GM23338 (cell line): ENCODE measurements at regions not wholly inside any gene's neighbourhood (a gene's known extent, or its start where the extent isn't known, plus 50 kb on each side); places are given as distances from the start of the nearest gene placed in this dataset.

Source experiments
- CREB1 ChIP-seq: fragments of 250-450 bp; sonication (Bioruptor Pico); IDR thresholded peaks from 2 replicates; pipeline ENCODE4 v1.5.0; 2020; ENCODE audit warnings: low read depth, mild to moderate bottlenecking, moderate library complexity
- EZH2 ChIP-seq: fragments of 200-600 bp; sonication (generic); IDR thresholded peaks from one replicate; pipeline ENCODE4 v1.8.0; 2017; ENCODE audit warnings: antibody characterized with exemption, mild to moderate bottlenecking, low read depth; ENCODE audit not compliant: unreplicated experiment
- EZH2phosphoT487 ChIP-seq: fragments of 200-600 bp; sonication (generic); IDR thresholded peaks from one replicate; pipeline ENCODE4 v1.8.1; 2018; ENCODE audit warnings: antibody characterized with exemption; ENCODE audit not compliant: unreplicated experiment
- JUNB ChIP-seq: IDR thresholded peaks from one replicate; pipeline ENCODE4 v1.6.1; 2016; ENCODE audit warnings: antibody characterized with exemption; ENCODE audit not compliant: unreplicated experiment
- NANOG ChIP-seq: IDR thresholded peaks from 2 replicates; pipeline ENCODE4 v1.6.1; 2016; ENCODE audit warnings: antibody characterized with exemption, borderline replicate concordance
- POLR2AphosphoS5 ChIP-seq: IDR thresholded peaks from 2 replicates; pipeline ENCODE4 v1.6.1; 2016; ENCODE audit warnings: antibody characterized with exemption, low read depth
- STAT1 ChIP-seq: IDR thresholded peaks from one replicate; pipeline ENCODE4 v1.6.1; 2016; ENCODE audit warnings: antibody characterized with exemption; ENCODE audit not compliant: unreplicated experiment
- ZNF114 ChIP-seq: fragments of 250-450 bp; sonication (Bioruptor Pico); IDR thresholded peaks from 2 replicates; pipeline ENCODE4 v1.5.0; 2020; ENCODE audit warnings: mild to moderate bottlenecking, moderate library complexity
- ZNF331 ChIP-seq: fragments of 250-450 bp; sonication (Bioruptor Pico); IDR thresholded peaks from 2 replicates; pipeline ENCODE4 v1.5.0; 2020; ENCODE audit warnings: low read depth, mild to moderate bottlenecking, moderate library complexity
- TF ChIP-seq, protein P1 (sequence below), 2 experiments: fragments of 200-600 bp in 1 of 2; sonication (generic) in 1 of 2; conservative IDR thresholded peaks; 2 replicates each; pipeline versions ENCODE4 v1.5.1 to v1.6.1; 2016 to 2017; ENCODE audit warnings: antibody characterized with exemption in 2 of 2, low read depth in 2 of 2, mild to moderate bottlenecking in 2 of 2, moderate library complexity in 1 of 2
- TF ChIP-seq, protein P2 (sequence below): IDR thresholded peaks from 2 replicates; pipeline ENCODE4 v1.6.1; 2016; ENCODE audit warnings: antibody characterized with exemption
- TF ChIP-seq, protein P3 (sequence below): IDR thresholded peaks from one replicate; pipeline ENCODE4 v1.6.1; 2018; ENCODE audit warnings: antibody characterized with exemption; ENCODE audit not compliant: unreplicated experiment
- TF ChIP-seq, protein P4 (sequence below): fragments of 250-450 bp; sonication (Bioruptor Pico); IDR thresholded peaks from 2 replicates; pipeline ENCODE4 v1.5.0; 2020; ENCODE audit warnings: mild to moderate bottlenecking, moderate library complexity

DNA sequence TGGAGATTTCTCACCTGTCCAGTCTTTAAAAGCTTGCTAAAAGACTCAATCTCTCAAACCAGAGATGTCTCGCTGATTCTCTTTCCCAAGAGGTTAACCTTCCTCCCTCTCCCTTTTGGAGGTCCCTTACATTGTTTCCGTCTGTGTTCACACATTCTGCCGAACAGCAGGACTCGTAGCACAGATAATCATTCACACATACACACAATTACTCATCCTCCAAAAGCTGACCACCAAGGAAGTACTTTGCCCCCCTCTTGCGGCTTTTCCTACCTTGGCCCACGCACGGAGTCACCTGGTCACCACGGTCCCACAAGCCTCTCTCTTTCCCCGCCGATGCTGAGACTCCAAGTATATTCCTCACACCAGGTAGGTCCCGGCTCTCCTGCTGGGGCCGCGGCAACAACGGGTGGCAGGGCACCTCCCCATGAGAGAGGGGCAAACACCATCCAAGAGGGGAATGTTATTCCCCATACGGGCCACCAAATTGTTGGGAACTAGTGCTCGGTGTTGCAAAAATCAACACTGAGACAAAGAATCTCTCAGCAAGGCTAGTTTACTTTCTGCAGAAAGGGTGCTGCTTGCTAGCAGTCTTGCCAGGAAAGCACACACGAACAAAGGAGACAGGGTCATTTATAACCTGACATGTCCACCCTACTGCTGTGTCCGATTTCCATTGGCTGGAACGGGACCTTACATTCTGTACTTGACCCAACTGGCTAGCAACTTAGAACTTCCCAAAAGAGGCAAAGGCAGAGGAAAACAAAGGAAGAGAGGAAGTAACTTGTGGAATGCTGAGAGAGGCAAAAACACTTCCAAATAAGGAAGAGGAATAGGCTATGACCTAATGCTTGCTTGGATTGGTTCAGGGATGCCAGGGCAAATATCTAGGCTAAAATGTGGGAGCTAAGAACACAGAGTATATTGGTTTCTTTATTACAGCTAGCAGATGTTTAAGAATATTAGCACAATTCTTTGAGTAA, 102.1 kb upstream of the NECTIN3 start:
- TF ChIP-seq, protein P1, sequence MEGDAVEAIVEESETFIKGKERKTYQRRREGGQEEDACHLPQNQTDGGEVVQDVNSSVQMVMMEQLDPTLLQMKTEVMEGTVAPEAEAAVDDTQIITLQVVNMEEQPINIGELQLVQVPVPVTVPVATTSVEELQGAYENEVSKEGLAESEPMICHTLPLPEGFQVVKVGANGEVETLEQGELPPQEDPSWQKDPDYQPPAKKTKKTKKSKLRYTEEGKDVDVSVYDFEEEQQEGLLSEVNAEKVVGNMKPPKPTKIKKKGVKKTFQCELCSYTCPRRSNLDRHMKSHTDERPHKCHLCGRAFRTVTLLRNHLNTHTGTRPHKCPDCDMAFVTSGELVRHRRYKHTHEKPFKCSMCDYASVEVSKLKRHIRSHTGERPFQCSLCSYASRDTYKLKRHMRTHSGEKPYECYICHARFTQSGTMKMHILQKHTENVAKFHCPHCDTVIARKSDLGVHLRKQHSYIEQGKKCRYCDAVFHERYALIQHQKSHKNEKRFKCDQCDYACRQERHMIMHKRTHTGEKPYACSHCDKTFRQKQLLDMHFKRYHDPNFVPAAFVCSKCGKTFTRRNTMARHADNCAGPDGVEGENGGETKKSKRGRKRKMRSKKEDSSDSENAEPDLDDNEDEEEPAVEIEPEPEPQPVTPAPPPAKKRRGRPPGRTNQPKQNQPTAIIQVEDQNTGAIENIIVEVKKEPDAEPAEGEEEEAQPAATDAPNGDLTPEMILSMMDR (conservative IDR thresholded peaks at IDR 0.05; ENCODE audit: low read depth in 2 of 2), result no peak
- no peak for TF ChIP-seq POLR2AphosphoS5
- TF ChIP-seq, protein P2, sequence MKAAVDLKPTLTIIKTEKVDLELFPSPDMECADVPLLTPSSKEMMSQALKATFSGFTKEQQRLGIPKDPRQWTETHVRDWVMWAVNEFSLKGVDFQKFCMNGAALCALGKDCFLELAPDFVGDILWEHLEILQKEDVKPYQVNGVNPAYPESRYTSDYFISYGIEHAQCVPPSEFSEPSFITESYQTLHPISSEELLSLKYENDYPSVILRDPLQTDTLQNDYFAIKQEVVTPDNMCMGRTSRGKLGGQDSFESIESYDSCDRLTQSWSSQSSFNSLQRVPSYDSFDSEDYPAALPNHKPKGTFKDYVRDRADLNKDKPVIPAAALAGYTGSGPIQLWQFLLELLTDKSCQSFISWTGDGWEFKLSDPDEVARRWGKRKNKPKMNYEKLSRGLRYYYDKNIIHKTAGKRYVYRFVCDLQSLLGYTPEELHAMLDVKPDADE, result no peak
- no peak for TF ChIP-seq EZH2
- TF ChIP-seq, protein P3, sequence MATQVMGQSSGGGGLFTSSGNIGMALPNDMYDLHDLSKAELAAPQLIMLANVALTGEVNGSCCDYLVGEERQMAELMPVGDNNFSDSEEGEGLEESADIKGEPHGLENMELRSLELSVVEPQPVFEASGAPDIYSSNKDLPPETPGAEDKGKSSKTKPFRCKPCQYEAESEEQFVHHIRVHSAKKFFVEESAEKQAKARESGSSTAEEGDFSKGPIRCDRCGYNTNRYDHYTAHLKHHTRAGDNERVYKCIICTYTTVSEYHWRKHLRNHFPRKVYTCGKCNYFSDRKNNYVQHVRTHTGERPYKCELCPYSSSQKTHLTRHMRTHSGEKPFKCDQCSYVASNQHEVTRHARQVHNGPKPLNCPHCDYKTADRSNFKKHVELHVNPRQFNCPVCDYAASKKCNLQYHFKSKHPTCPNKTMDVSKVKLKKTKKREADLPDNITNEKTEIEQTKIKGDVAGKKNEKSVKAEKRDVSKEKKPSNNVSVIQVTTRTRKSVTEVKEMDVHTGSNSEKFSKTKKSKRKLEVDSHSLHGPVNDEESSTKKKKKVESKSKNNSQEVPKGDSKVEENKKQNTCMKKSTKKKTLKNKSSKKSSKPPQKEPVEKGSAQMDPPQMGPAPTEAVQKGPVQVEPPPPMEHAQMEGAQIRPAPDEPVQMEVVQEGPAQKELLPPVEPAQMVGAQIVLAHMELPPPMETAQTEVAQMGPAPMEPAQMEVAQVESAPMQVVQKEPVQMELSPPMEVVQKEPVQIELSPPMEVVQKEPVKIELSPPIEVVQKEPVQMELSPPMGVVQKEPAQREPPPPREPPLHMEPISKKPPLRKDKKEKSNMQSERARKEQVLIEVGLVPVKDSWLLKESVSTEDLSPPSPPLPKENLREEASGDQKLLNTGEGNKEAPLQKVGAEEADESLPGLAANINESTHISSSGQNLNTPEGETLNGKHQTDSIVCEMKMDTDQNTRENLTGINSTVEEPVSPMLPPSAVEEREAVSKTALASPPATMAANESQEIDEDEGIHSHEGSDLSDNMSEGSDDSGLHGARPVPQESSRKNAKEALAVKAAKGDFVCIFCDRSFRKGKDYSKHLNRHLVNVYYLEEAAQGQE, result no peak
- no peak for TF ChIP-seq EZH2phosphoT487
- TF ChIP-seq, protein P4, sequence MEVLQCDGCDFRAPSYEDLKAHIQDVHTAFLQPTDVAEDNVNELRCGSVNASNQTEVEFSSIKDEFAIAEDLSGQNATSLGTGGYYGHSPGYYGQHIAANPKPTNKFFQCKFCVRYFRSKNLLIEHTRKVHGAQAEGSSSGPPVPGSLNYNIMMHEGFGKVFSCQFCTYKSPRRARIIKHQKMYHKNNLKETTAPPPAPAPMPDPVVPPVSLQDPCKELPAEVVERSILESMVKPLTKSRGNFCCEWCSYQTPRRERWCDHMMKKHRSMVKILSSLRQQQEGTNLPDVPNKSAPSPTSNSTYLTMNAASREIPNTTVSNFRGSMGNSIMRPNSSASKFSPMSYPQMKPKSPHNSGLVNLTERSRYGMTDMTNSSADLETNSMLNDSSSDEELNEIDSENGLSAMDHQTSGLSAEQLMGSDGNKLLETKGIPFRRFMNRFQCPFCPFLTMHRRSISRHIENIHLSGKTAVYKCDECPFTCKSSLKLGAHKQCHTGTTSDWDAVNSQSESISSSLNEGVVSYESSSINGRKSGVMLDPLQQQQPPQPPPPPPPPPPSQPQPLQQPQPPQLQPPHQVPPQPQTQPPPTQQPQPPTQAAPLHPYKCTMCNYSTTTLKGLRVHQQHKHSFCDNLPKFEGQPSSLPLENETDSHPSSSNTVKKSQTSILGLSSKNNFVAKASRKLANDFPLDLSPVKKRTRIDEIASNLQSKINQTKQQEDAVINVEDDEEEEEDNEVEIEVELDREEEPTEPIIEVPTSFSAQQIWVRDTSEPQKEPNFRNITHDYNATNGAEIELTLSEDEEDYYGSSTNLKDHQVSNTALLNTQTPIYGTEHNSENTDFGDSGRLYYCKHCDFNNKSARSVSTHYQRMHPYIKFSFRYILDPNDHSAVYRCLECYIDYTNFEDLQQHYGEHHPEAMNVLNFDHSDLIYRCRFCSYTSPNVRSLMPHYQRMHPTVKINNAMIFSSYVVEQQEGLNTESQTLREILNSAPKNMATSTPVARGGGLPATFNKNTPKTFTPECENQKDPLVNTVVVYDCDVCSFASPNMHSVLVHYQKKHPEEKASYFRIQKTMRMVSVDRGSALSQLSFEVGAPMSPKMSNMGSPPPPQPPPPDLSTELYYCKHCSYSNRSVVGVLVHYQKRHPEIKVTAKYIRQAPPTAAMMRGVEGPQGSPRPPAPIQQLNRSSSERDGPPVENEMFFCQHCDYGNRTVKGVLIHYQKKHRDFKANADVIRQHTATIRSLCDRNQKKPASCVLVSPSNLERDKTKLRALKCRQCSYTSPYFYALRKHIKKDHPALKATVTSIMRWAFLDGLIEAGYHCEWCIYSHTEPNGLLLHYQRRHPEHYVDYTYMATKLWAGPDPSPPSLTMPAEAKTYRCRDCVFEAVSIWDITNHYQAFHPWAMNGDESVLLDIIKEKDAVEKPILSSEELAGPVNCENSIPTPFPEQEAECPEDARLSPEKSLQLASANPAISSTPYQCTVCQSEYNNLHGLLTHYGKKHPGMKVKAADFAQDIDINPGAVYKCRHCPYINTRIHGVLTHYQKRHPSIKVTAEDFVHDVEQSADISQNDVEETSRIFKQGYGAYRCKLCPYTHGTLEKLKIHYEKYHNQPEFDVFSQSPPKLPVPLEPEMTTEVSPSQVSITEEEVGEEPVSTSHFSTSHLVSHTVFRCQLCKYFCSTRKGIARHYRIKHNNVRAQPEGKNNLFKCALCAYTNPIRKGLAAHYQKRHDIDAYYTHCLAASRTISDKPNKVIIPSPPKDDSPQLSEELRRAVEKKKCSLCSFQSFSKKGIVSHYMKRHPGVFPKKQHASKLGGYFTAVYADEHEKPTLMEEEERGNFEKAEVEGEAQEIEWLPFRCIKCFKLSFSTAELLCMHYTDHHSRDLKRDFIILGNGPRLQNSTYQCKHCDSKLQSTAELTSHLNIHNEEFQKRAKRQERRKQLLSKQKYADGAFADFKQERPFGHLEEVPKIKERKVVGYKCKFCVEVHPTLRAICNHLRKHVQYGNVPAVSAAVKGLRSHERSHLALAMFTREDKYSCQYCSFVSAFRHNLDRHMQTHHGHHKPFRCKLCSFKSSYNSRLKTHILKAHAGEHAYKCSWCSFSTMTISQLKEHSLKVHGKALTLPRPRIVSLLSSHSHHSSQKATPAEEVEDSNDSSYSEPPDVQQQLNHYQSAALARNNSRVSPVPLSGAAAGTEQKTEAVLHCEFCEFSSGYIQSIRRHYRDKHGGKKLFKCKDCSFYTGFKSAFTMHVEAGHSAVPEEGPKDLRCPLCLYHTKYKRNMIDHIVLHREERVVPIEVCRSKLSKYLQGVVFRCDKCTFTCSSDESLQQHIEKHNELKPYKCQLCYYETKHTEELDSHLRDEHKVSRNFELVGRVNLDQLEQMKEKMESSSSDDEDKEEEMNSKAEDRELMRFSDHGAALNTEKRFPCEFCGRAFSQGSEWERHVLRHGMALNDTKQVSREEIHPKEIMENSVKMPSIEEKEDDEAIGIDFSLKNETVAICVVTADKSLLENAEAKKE (CRISPR knock-in tag), result no peak
- TF ChIP-seq CREB1 (CRISPR knock-in tag), result no peak
- no peak for TF ChIP-seq NANOG
- no peak for TF ChIP-seq JUNB
- no peak for TF ChIP-seq STAT1
- TF ChIP-seq ZNF114 (CRISPR knock-in tag), result no peak
- TF ChIP-seq ZNF331 (CRISPR knock-in tag), result no peak
